Calu3 (cell line): ENCODE measurements at regions not wholly inside any gene's neighbourhood (a gene's known extent, or its start where the extent isn't known, plus 50 kb on each side); places are given as distances from the start of the nearest gene placed in this dataset.

Experiments used
- BruUV-seq: library from RNA; stranded (reverse); fragments of 400-500 nt; replicated peaks from 2 replicates; lab custom pipeline; 2021; lab: Mats Ljungman, UMichigan
- CTCF ChIA-PET: fragments of 300-600 bp; sonication (Branson Sonifier 250); formaldehyde crosslinking; loops from one replicate; lab custom pipeline; 2022; ENCODE audit warnings: antibody characterized with exemption; lab: Charles Lee
- DNase-seq: peaks from one replicate; pipeline ENCODE4 v3.0.0; 2022
- H3K27ac Mint-ChIP-seq: one replicate; pipeline ENCODE4 v1.8.0; 2022; ENCODE audit warnings: mixed read lengths; ENCODE audit not compliant: unreplicated experiment
- H3K27me3 Mint-ChIP-seq: one replicate; pipeline ENCODE4 v1.8.0; 2022; ENCODE audit warnings: mixed read lengths; ENCODE audit not compliant: unreplicated experiment
- H3K36me3 Mint-ChIP-seq: one replicate; pipeline ENCODE4 v1.8.0; 2022; ENCODE audit warnings: mild to moderate bottlenecking, moderate library complexity, mixed read lengths; ENCODE audit not compliant: insufficient read depth, unreplicated experiment
- H3K4me1 Mint-ChIP-seq: one replicate; pipeline ENCODE4 v1.8.0; 2022; ENCODE audit warnings: mild to moderate bottlenecking, low read depth, mixed read lengths; ENCODE audit not compliant: unreplicated experiment
- H3K4me3 Mint-ChIP-seq: one replicate; pipeline ENCODE4 v1.8.0; 2022; ENCODE audit warnings: mild to moderate bottlenecking, low read depth, moderate library complexity, mixed read lengths; ENCODE audit not compliant: unreplicated experiment
- H3K9me3 Mint-ChIP-seq: one replicate; pipeline ENCODE4 v1.8.0; 2022; ENCODE audit warnings: low read depth, mixed read lengths; ENCODE audit not compliant: unreplicated experiment
- intact Hi-C: fragments of 100-400 bp; cut with micrococcal nuclease; formaldehyde crosslinking; loops from one replicate; pipeline ENCODE4 v1.10.0; 2022; ENCODE audit not compliant: unreplicated experiment
- TF ChIP-seq, protein P1 (sequence below): fragments of 200-600 bp; IDR thresholded peaks from one replicate; pipeline ENCODE4 v1.8.0; 2022; ENCODE audit warnings: antibody characterized with exemption; ENCODE audit not compliant: unreplicated experiment

DNA sequence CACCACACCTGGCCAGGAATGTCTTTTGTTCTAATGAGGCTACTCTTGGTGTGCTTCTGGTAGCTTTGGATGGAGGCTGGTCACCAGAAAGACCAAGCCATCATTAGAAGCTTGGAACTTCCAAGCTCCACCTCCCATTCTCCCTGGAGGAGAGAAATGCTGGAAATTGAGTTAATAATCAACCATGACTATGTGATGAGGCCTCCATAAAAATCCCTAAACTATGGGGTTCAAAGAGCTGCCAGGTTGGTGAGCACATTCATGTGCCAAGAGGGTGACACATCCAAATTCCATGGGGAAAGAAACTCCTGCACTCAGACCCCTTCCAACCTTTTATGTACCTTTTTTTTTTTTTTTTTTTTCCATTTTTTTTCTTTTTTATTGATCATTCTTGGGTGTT is 105.5 kb upstream of the SPATA31C2 start:
- Mint-ChIP-seq H3K36me3 (no peaks in the 10 kb centered on the region), H3K27ac (no peak overlapping the region), H3K27me3 (no peaks in the 10 kb centered on the region), H3K4me1 (no peaks in the 10 kb centered on the region), H3K4me3 (no peak overlapping the region), H3K9me3 (peaks cover 7% of the 10 kb centered on the region)
- intact Hi-C loops: no loop called here
- CTCF ChIA-PET: no interaction called here
- no peak for DNase-seq
- TF ChIP-seq, protein P1, sequence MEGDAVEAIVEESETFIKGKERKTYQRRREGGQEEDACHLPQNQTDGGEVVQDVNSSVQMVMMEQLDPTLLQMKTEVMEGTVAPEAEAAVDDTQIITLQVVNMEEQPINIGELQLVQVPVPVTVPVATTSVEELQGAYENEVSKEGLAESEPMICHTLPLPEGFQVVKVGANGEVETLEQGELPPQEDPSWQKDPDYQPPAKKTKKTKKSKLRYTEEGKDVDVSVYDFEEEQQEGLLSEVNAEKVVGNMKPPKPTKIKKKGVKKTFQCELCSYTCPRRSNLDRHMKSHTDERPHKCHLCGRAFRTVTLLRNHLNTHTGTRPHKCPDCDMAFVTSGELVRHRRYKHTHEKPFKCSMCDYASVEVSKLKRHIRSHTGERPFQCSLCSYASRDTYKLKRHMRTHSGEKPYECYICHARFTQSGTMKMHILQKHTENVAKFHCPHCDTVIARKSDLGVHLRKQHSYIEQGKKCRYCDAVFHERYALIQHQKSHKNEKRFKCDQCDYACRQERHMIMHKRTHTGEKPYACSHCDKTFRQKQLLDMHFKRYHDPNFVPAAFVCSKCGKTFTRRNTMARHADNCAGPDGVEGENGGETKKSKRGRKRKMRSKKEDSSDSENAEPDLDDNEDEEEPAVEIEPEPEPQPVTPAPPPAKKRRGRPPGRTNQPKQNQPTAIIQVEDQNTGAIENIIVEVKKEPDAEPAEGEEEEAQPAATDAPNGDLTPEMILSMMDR: no peak
- no TSS peak for BruUV-seq

GRCh38 chr9:88242879-88243278 is 104.6 kb upstream of the SPATA31C2 start:
- Mint-ChIP-seq H3K27ac (no peak overlapping the region), H3K4me1 (no peaks in the 10 kb centered on the region), H3K4me3 (no peak overlapping the region), H3K36me3 (no peaks in the 10 kb centered on the region), H3K9me3 (peaks cover 3% of the 10 kb centered on the region), H3K27me3 (no peaks in the 10 kb centered on the region)
- TF ChIP-seq, protein P1: no peak
- CTCF ChIA-PET: no interaction called here
- no TSS peak for BruUV-seq
- intact Hi-C loops: no loop called here
- DNase-seq: no peak

- peaks cover 3% of the 10 kb centered on the region for H3K9me3 Mint-ChIP-seq
- DNase-seq: no peak
- no TSS peak for BruUV-seq
- H3K27me3 Mint-ChIP-seq: no peaks in the 10 kb centered on the region
- intact Hi-C loops: no loop called here
- TF ChIP-seq, protein P1: no peak
- no peak overlapping the region for H3K4me3 Mint-ChIP-seq
- no peaks in the 10 kb centered on the region for H3K36me3 Mint-ChIP-seq
- no peaks in the 10 kb centered on the region for H3K4me1 Mint-ChIP-seq
- CTCF ChIA-PET: no interaction called here
- no peak overlapping the region for H3K27ac Mint-ChIP-seq
Measured at GRCh38 chr9:88237991-88238571, 99.8 kb upstream of the SPATA31C2 start.

DNA sequence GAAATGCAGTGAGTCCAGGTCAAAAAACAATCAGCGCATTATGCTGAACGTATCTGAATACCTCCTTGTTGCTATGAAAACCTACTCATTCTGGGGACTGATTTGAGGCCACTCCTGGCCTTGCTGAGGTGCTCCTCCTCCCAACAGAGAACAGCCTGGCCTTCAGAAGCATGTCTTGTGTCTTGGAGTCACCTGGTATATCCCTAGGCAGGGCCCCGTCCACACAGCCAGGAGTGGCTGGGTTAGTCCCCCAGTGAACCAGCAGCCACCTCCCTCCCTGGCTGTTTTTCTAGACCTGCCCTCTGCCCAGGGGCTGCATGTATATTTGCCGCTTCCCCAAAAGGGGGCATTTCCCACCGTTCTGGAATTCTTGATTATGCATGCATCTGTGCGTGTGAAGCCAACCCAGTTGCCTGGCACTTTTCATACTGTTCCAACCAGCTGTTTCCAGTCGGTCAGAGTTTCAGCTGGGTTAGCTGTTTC is 99.2 kb upstream of the SPATA31C2 start:
- CTCF ChIA-PET: no interaction called here
- Mint-ChIP-seq H3K9me3 (peaks cover 3% of the 10 kb centered on the region), H3K4me3 (no peak overlapping the region), H3K4me1 (no peaks in the 10 kb centered on the region), H3K27ac (no peak overlapping the region), H3K36me3 (no peaks in the 10 kb centered on the region), H3K27me3 (no peaks in the 10 kb centered on the region)
- BruUV-seq: no TSS peak
- no peak for DNase-seq
- TF ChIP-seq, protein P1: no peak
- intact Hi-C loops: no loop called here
